HG02623 (cell line): ENCODE measurements at regions not wholly inside any gene's neighbourhood (a gene's known extent, or its start where the extent isn't known, plus 50 kb on each side); places are given as distances from the start of the nearest gene placed in this dataset.
A peak's percentile ranks its signal among the peaks of the same experiment; 100 is the strongest.
"Not testable (repeated sequence)": the region's sequence is repeated elsewhere in the genome, so short reads cannot be mapped to it uniquely, and the experiment has no call there.

ENCODE experiments used
- ATAC-seq: cut with Tn5 transposase; IDR thresholded peaks from one replicate; pipeline ENCODE4 v1.9.1; 2021; ENCODE audit warnings: moderate library complexity; ENCODE audit not compliant: unreplicated experiment

- no peak for ATAC-seq
Observed at GRCh38 chr5:158050421-158050820, 191.5 kb upstream of the CLINT1 start.

- ATAC-seq = no peak
Observed at GRCh38 chr5:158049459-158049858, 190.5 kb upstream of the CLINT1 start.

- no peak for ATAC-seq
Observed at GRCh38 chr5:158045696-158046095, 186.8 kb upstream of the CLINT1 start.

DNA sequence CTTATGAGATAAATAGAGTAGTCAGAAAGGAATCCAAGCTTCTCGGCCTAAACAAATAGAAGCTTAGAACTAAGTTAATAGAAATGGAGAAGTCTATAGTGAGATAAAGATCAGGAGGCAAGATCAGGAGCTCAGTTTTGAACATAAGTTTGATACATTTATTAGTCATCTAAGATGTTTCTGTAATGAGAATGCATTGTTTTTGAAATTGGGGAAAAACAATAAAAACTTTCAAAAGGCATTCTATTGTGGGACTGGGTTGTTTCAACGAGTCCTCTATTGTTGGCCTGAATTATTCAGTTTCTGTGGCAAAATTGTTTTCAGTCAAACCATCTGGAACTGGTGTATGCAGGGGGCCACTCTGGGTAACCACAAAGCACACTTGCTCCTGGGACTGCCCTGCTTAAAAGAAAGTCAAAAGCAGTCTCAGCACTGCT, 181.0 kb upstream of the CLINT1 start:
- peak; percentile 61 for ATAC-seq

DNA sequence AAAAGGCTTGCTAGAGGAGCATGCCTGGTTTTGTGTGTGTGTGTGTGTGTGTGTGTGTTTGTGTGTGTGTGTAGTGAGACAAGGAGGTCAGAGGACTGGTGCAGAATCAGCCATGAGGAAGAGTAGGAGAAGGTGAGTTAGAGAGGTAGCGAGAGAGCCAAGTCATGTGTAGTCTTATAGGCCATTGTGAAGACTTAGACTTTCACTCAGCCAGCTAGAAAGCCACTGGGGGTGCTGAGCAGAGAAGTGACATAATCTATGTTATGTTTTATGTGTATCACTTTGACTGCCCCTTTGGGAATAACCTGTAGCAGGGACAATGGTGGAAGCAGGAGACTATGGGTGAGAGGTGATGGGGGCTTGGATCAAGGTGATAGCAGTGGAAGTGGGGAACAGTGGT, 180.5 kb upstream of the CLINT1 start:
- no peak for ATAC-seq

- ATAC-seq = not testable (repeated sequence)
Observed at GRCh38 chr5:158036983-158037595, 178.1 kb upstream of the CLINT1 start.

- ATAC-seq = not testable (repeated sequence)
Observed at GRCh38 chr5:158034586-158034985, 175.6 kb upstream of the CLINT1 start.

DNA sequence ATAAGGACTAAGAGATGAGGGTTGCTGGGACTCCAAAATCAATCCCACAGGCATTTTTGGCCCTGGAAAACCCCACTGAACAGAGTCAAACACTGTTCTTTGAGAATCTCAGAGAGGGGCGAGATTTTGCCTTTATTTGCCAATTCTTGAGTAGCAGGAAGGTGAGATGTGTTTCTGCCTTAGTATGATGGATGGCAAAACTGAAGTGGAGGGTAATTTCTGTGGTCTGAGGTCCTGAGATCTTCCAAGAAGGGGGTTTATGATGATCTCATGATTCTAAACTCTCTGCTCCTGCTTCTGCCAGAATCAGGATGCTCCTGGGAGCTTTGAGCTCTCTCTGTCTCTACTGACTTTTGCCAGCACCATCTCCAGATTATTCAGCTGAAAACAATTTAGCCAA, 174.8 kb upstream of the CLINT1 start:
- ATAC-seq = no peak

DNA sequence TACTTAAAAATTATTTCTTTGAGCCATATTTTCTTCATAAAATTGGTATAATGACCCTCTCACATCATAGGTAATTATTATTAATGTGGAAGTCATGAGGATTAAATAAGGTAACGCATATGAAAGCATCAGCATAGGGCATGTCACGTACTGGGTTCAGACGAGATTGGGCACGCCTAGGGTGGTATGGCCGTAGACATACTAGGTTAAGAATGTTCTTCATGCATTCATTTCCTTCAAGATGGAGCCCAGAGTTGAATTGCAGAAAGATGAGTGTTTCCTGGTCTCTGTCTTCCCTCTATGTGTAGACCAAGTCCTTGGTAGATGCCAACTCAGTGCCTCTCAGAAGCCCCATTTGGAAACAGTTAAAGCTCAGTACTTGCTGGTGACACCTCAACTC, 174.1 kb upstream of the CLINT1 start:
- ATAC-seq = no peak

DNA sequence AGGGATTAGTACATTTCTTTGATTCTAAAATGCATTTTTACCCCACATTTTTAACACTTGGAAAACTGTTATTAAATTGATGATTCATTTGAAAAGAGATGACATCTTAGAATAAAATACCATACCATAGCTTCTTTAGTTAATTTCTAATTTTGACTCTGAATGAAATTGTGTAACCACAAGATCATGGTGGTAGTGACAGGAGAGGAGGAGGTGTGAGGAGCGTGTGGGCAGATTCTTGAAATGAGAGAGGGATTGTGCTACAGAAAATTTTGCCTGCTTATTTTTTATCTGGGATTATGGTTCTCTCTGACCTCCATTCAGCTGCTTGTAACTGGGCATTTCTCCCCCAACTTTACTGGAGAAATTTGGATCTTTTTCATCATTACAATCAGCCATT, 173.3 kb upstream of the CLINT1 start:
- no peak for ATAC-seq

DNA sequence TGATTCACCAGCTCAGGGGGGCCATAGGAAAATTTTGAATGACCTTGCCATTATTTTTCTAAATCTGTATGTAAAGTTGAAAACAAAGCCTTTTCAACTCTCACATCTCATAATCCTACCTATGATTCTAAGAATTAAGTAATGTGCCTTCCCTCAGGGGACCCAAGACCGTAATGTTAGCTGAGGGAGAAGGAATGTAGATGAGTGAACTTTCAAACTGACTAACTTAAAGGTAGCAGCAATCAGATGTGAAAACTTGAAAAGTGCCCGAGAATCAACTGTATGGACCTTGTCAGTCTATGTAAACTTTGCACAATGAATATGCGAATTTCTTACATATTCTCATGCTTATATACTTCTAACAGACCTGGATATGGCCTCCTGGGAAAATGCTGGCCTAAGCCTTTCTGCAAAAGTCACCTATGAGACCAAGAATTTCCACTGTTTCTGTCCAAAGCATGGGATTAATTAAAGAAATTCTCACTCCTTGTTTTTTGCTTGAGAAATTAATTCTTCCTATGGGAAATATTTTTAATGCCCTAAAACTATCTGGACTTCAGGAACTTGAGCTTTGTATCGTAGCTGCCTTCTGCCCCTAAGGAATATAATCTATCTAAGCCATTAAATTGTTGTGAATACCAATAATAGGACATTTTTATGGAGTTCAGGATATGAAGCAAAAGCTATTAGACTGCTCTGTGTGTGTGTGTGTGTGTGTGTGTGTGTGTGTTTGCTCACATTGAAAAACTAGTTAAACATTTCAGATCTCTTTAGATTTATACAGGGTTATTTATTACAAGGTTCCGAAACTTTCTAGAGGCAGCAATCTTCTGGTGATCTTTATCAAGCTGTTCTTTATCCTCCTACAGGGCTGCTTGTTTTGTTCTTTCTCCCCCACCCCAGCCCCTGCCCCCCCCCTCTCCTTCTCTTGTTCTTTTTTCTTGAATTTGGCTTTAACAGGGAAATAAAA, 169.1 kb upstream of the CLINT1 start:
- ATAC-seq = no peak

- ATAC-seq = no peak
Observed at GRCh38 chr5:158026304-158027031, 167.5 kb upstream of the CLINT1 start.

GRCh38 chr5:158023266-158023665, 164.3 kb upstream of the CLINT1 start:
- ATAC-seq = no peak

DNA sequence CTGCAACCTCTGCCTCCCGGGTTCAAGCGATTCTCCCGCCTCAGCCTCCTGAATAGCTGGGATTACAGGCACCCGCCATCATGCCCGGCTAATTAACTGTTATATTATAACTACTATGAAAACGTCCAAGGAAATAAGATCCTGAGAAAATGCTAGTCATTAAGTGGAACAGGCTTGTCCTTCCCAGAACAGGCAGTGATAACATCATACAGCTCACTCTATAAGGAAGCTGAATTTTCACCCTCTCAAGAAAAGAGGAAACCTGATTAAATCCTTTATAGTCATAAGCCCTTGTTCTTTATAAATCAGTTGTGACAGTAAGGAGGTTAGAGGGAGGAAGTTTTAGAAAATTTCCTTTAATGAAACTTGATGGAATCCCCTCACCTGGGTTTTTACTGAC, 163.9 kb upstream of the CLINT1 start:
- ATAC-seq = no peak

DNA sequence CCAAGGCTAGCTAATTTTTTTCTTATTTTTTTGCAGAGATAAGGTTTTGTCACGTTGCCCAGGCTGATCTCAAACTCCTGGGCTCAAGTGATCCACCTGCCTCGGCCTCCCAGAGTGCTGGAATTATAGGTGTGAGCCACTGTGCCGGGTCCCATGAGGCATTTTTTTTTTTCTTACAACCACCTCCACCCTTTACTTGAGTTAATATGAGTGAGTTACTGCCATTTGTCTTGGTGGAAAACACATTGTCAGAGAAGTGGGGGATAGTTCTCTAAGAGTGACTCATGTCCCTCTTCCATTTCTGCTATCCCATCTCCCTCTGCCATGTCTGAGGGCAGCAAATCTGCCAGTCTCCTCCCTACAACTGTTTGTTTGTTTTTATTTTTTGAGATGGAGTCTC, 163.4 kb upstream of the CLINT1 start:
- ATAC-seq = no peak

DNA sequence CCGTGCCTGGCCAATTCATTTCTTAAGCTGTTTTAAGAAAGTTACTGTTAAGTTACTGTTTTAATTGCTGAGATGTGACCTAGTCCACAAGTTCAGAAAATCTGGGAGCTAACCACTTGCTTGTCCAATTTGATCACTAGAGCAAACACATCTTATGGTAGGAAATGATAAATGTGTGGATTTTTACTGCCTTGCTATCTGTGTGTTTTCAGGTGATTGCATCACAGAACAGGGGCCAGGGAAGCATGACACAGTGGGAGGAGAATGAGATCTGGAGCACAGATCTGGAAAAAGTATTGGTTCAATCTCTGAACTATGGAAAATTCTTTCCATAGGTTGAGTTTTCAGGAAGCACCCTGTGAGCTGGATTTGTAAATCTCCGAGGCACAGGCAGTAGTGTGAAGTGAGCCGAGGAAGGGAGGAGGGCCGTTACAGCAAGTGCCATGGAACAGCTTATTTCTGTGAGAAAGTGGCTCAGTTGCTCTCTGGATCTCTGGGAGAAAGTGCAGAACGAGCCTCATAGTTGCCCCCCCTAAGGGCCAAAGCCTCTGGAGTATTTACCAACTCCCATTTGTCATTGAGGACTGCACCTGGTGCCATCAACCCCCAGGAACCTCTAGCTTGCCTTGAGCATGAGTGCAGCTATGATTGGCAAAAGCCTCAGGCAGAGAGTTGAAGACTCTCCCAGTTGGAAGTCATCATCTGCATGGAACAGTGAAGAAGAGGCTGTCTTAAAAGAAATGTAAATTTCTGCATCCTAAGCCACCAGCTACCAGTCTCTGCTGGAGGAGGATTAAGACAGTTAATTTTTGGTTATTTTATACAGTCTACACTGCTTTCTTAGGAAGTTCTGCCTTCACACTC, 161.8 kb upstream of the CLINT1 start:
- ATAC-seq = no peak

DNA sequence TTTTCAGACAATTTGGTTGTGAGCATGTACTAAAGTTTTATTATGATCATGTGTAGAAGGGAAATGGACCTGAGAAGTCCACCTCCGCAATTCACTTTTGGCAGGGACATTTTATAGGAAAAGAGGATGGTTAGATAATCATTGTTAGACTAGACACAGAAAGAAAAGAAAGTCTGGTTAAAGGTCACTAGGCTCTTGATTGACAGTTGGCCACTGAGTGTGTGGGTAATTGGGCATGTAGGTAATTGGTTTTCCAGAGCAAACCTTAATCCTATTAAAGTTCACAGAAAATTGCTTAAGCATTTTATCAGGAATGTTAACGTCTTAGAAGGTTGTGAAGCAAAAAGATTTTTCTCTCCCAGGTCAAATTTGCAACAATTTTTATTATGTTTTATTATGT, 158.5 kb upstream of the CLINT1 start:
- no peak for ATAC-seq

DNA sequence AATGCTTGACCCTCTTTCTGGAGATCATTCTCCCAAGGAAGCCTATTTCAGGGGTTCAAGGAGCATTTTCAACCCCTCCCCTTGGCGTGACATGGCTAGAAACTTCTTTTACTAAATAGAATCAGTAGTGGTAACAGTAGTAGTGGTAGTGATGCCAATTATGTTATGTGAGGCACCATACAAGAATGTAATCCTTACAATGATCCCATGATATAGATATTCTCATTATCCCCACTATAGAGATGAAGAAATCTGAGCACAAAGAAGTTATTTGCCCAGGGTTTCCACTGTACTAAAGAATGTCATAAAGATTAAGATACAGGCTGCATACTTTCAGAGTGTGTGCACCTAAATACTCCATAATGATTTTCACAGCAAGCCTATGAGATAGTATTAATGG, 155.4 kb upstream of the CLINT1 start:
- ATAC-seq = no peak

- no peak for ATAC-seq
Observed at GRCh38 chr5:158013939-158014338, 155.0 kb upstream of the CLINT1 start.

- no peak for ATAC-seq
Observed at GRCh38 chr5:158013303-158013702, 154.4 kb upstream of the CLINT1 start.

GRCh38 chr5:158011422-158011821, 152.5 kb upstream of the CLINT1 start:
- ATAC-seq = no peak
